Heart left ventricle (tissue), 16 donors: ENCODE measurements at regions not wholly inside any gene's neighbourhood (a gene's known extent, or its start where the extent isn't known, plus 50 kb on each side); places are given as distances from the start of the nearest gene placed in this dataset.
"Not testable (repeated sequence)": the region's sequence is repeated elsewhere in the genome, so short reads cannot be mapped to it uniquely, and the experiment has no call there.

Experiments used
- ATAC-seq, 4 donors: fragments of 200-7000 bp; cut with Tn5 transposase; one replicate each; pipeline ENCODE4 v1.9.1; 2020 to 2022; ENCODE audit warnings: moderate library complexity in 4 of 4, mild to moderate bottlenecking in 3 of 4, moderate number of reproducible peaks in 1 of 4
- DNase-seq, 5 donors: peaks; one replicate each; pipeline ENCODE4 v3.0.0-alpha.2; 2020
- H3K27ac ChIP-seq, 12 donors: fragments of 200-600 bp; sonication (generic) in 4 of 12; one replicate each; pipeline versions ENCODE4 v1.5.0 to v1.8.0; 2016 to 2022; ENCODE audit warnings: mild to moderate bottlenecking in 2 of 12
- H3K27me3 ChIP-seq, 9 donors: fragments of 200-600 bp; sonication (generic) in 2 of 9; one replicate each; pipeline versions ENCODE4 v1.5.1 to v1.8.0; 2016 to 2022; ENCODE audit warnings: mild to moderate bottlenecking in 3 of 9
- H3K36me3 ChIP-seq, 9 donors: fragments of 200-600 bp; sonication (generic) in 2 of 9; one replicate each; pipeline versions ENCODE4 v1.5.0 to v1.8.0; 2018 to 2022; ENCODE audit warnings: mild to moderate bottlenecking in 2 of 9
- H3K4me1 ChIP-seq, 12 donors: fragments of 200-600 bp; sonication (generic) in 4 of 12; one replicate each; pipeline versions ENCODE4 v1.5.0 to v1.8.0; 2016 to 2022; ENCODE audit warnings: mild to moderate bottlenecking in 3 of 12
- H3K4me3 ChIP-seq, 12 donors: fragments of 200-600 bp; sonication (generic) in 4 of 12; one replicate each; pipeline versions ENCODE4 v1.5.0 to v1.8.0; 2017 to 2022; ENCODE audit warnings: mild to moderate bottlenecking in 9 of 12, moderate library complexity in 4 of 12
- H3K9me3 ChIP-seq, 12 donors: fragments of 200-600 bp; sonication (generic) in 4 of 12; one replicate each; pipeline versions ENCODE4 v1.5.0 to v1.8.0; 2016 to 2022; ENCODE audit warnings: mild to moderate bottlenecking in 1 of 12
- POLR2A ChIP-seq, 2 donors: fragments of 450-650 bp; IDR thresholded peaks; one replicate each; pipeline ENCODE4 v1.6.1; 2017; ENCODE audit warnings: antibody characterized with exemption in 2 of 2, mild to moderate bottlenecking in 2 of 2, moderate library complexity in 2 of 2
- WGBS, 4 donors: extraction: QIAGEN DNeasy Blood & Tissue Kit in 2 of 4; methylation state at CpG; one replicate each; pipeline versions ENCODE4 v1.1.5 to v1.1.7; 2013 to 2018; 5-methylcytosine and 5-hydroxymethylcytosine counted together
- intact Hi-C, 10 donors: fragments of 100-400 bp; cut with DNase I; formaldehyde crosslinking; loops; one replicate each; pipeline versions ENCODE4 v1.11.1 to v1.14.2; 2022
- TF ChIP-seq, protein P1 (sequence below), 12 donors: fragments of 200-600 bp; sonication (generic) in 4 of 12; IDR thresholded peaks; one replicate each; pipeline versions ENCODE4 v1.5.0 to v1.8.0; 2018 to 2022; ENCODE audit warnings: antibody characterized with exemption in 12 of 12, mild to moderate bottlenecking in 5 of 12
- donor health status: ischemic (EF 13 %, LVEDD 7.1; RV severe dilation, severe dysfunction).
- donor health status: healthy with polysubstance abuse.
- donor health status: DM: no; HTN: yes; CAD: no.
- donor health status: DM: no; HTN: no; CAD: no.
- donor health status: ischemic (EF 25% LVEDD 6.9; RV normal size, moderate dysfunction).
- donor health status: ischemic (EF 25% LVEDD 5.7; RV mildly dilated, moderate dysfunction).
- donor health status: healthy.
- donor health status: DM: yes; HTN: yes; CAD: no.
- donor health status: ischemic (EF 35%, LVEDD 5.7; RV mildly dilated, moderate dysfunction).
- donor health status: nonischemic (EF 11% LVEDD 7.7; RV severe dilation, severe dysfunction).
- donor health status: DM: yes; HTN: yes; CAD: no.
- donor health status: PGD.
- donor health status: ischemic (EF 29% LVEDD 5.4; RV normal size, mild dysfunction).
- donor health status: nonischemic (EF 23%, LVEDD 6.1; RV moderate dilation, normal function).

DNA sequence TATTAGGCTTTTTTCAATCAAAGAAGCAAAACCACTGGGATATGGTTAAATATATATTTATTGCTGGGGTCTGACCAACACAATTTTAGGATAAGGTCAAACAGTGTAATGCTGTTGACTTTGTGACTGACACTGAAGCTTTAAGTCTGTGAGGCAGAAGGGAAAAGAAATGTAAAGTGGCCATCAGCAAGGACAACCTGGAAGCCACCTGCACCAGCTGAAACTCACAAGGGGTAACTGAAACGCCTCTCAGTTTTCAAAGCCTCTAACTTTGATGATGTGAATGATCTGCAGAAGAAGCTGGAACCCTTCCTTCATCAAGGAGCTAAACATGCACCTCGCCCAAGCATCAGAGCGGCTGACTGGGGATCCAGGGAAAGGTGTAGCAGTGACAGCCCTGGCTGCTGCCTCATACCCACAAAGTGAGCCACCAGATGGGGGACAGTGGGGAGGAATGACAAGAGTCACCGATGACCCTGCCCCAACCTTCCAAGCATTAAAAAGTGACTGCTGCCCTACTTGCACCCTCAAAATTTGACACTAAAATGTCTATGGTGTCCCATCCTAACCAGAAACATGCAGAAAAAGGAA, 284.9 kb upstream of the CNTNAP2 start:
- Histone ChIP-seq H3K4me3 (no peak overlapping the region), H3K36me3 (no peaks in the 10 kb centered on the region), H3K4me1 (no peaks in the 10 kb centered on the region), H3K9me3 (peaks cover 0 to 17% (median 0%) of the 10 kb centered on the region in 12 donors), H3K27me3 (no peaks in the 10 kb centered on the region), H3K27ac (no peak overlapping the region)
- TF ChIP-seq, protein P1, sequence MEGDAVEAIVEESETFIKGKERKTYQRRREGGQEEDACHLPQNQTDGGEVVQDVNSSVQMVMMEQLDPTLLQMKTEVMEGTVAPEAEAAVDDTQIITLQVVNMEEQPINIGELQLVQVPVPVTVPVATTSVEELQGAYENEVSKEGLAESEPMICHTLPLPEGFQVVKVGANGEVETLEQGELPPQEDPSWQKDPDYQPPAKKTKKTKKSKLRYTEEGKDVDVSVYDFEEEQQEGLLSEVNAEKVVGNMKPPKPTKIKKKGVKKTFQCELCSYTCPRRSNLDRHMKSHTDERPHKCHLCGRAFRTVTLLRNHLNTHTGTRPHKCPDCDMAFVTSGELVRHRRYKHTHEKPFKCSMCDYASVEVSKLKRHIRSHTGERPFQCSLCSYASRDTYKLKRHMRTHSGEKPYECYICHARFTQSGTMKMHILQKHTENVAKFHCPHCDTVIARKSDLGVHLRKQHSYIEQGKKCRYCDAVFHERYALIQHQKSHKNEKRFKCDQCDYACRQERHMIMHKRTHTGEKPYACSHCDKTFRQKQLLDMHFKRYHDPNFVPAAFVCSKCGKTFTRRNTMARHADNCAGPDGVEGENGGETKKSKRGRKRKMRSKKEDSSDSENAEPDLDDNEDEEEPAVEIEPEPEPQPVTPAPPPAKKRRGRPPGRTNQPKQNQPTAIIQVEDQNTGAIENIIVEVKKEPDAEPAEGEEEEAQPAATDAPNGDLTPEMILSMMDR (IDR thresholded peaks at IDR 0.05) = no peak
- TF ChIP-seq POLR2A (IDR thresholded peaks at IDR 0.05) = no peak
- 70 to 88% (median 74%) methylated on average over 4 of the region's 4 CpGs for WGBS, 4 donors
- no peak for ATAC-seq
- no peak for DNase-seq
- intact Hi-C loops = no loop called here

DNA sequence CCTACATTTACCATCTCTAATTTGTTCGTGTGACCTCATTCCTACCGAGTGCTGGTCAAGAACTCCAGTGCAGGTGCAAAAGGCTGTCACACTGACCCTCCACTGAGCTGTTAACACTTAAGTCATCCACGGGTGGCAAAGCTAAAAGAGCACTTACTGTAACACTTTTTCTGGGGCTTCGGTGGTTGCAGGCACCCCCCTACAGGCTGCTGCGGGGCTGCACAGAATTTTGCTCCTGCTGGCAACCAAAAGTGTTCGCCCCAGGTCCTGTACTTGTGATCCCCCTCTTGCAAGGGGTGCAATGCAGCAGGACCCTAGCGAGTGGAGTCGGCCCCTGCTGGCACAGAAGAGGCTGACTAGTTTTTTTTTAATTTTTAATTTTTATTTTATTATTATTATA, 298.9 kb upstream of the CNTNAP2 start:
- H3K4me3 ChIP-seq = no peak overlapping the region
- H3K4me1 ChIP-seq = no peaks in the 10 kb centered on the region
- no peak for TF ChIP-seq POLR2A (IDR thresholded peaks at IDR 0.05)
- TF ChIP-seq, protein P1 (IDR thresholded peaks at IDR 0.05) = no peak
- H3K27me3 ChIP-seq = no peaks in the 10 kb centered on the region
- intact Hi-C loops = no loop called here
- no peaks in the 10 kb centered on the region for H3K36me3 ChIP-seq
- no peak overlapping the region for H3K27ac ChIP-seq
- no peak for DNase-seq
- H3K9me3 ChIP-seq = peaks cover 0 to 21% (median 0%) of the 10 kb centered on the region in 12 donors
- 78 to 86% (median 81%) methylated on average over 8 of the region's 8 CpGs for WGBS, 4 donors
- no peak for ATAC-seq

DNA sequence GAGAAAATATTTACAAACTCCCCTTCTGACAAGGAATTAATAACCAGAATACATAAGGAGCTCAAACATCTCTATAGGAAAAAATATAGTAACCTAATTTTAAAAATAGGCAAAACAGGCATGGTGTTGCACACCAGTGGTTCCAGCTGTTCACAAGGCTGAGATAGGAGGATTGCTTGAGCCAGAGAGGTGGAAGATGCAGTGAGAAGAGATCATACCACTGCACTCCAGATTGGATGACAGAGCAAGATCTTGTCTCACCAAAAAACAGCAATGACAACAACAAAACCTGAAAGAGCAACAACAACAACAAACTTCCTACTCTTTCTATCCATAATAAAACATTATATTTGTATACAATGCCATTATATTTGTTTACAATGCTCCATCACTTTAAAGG, 304.4 kb upstream of the CNTNAP2 start:
- Histone ChIP-seq H3K9me3 (peaks cover 0 to 15% (median 3%) of the 10 kb centered on the region in 12 donors), H3K36me3 (no peaks in the 10 kb centered on the region), H3K4me3 (no peak overlapping the region), H3K27me3 (no peaks in the 10 kb centered on the region), H3K4me1 (no peaks in the 10 kb centered on the region), H3K27ac (no peak overlapping the region)
- no peak for ATAC-seq
- DNase-seq = no peak
- intact Hi-C loops = no loop called here
- TF ChIP-seq, protein P1 (IDR thresholded peaks at IDR 0.05) = no peak
- no peak for TF ChIP-seq POLR2A (IDR thresholded peaks at IDR 0.05)

DNA sequence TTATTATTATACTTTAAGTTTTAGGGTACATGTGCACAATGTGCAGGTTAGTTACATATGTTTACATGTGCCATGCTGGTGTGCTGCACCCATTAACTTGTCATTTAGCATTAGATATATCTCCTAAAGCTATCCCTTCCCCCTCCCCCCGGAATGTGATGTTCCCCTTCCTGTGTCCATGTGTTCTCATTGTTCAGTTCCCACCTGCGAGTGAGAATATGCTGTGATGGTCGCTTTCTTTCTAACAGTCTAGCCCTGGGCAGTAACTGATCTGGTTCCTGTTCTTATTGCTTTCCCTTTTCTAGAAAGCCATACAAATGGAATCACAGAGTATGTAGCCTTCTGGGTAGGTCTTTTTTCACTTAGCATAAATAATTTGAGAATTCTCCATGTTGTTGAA, 311.1 kb upstream of the CNTNAP2 start:
- H3K36me3 ChIP-seq, intact Hi-C loops, DNase-seq, H3K27me3 ChIP-seq, ATAC-seq, H3K9me3 ChIP-seq, H3K4me1 ChIP-seq, H3K4me3 ChIP-seq, H3K27ac ChIP-seq: not testable (repeated sequence)
- WGBS, 4 donors = 64 to 72% (median 67%) methylated on average over 3 of the region's 3 CpGs

DNA sequence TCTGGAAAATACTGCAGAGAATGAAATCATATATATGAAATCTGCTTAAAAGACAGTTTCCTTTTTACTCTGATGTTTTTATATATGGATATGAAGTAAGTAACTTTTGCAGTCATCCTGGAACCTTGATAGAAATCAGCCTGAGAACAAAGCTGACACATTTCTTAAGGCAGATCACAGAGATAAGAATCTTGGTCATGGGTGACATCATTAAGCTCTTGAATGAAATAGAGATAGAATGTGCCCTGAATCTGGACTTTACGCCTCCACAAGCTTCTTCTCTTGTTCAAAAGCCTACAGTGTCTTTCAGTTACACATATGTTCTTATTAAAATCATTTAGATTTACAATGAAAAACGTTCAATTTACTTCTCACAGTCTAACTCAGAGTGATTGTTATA, 319.1 kb upstream of the CNTNAP2 start:
- WGBS, 4 donors = 51 to 59% (median 54%) methylated on average over 2 of the region's 2 CpGs

More for the DNA sequence above, 319.1 kb upstream of the CNTNAP2 start:
- TF ChIP-seq POLR2A (IDR thresholded peaks at IDR 0.05) = no peak
- TF ChIP-seq, protein P1 (IDR thresholded peaks at IDR 0.05) = no peak
- ATAC-seq (no peak), DNase-seq (no peak)
- Histone ChIP-seq H3K27me3 (no peaks in the 10 kb centered on the region), H3K27ac (no peak overlapping the region), H3K4me1 (no peaks in the 10 kb centered on the region), H3K9me3 (peaks cover 0 to 3% (median 0%) of the 10 kb centered on the region in 12 donors), H3K36me3 (no peaks in the 10 kb centered on the region), H3K4me3 (no peak overlapping the region)
- intact Hi-C loops = no loop called here
